Omental fat pad (tissue), 3 donors: ENCODE measurements at regions not wholly inside any gene's neighbourhood (a gene's known extent, or its start where the extent isn't known, plus 50 kb on each side); places are given as distances from the start of the nearest gene placed in this dataset.

Experiments used
- ATAC-seq: fragments of 150-250 bp; one replicate; pipeline ENCODE4 v1.9.1; 2016; ENCODE audit warnings: mild to moderate bottlenecking, moderate library complexity; ENCODE audit not compliant: low FRiP score
- DNase-seq: peaks from one replicate; pipeline ENCODE4 v3.0.0-alpha.2; 2019; ENCODE audit warnings: low spot score
- TF ChIP-seq, protein P1 (sequence below), 3 donors: fragments of 450-650 bp; IDR thresholded peaks; one replicate each; pipeline ENCODE4 v1.5.1; 2016 to 2017; ENCODE audit warnings: antibody characterized with exemption in 3 of 3, mild to moderate bottlenecking in 3 of 3, moderate library complexity in 2 of 3

DNA sequence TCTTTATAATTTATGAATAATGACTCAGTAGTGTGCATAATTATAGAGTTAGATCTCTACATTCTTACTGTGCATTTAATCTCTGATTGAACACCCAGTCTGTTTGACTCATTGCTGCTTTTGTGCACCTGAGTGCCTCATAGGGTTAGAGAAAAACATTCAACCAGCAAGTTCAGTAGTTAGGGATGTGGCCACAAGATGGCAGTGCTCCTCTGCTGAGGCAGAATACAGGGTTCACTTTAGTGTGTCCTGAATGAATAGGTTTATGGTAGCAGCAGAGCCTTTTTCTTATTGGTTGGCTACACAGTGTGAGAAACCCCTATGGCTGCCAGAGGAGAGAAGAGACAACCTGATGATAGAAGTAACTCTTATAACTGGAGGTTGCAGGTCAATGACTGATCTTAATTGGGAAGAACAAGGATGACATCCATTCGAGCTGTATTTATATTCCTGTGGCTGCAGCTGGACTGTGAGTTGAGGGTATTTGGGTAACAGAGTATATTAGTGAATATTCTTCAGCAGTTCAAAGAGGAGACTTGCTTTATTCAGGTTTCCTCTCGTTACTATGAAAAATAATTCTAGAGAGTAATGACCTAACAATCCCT lies 194.9 kb upstream of the OR4E1 start:
- ATAC-seq (peak; percentile 41), DNase-seq (no peak)
- TF ChIP-seq, protein P1, sequence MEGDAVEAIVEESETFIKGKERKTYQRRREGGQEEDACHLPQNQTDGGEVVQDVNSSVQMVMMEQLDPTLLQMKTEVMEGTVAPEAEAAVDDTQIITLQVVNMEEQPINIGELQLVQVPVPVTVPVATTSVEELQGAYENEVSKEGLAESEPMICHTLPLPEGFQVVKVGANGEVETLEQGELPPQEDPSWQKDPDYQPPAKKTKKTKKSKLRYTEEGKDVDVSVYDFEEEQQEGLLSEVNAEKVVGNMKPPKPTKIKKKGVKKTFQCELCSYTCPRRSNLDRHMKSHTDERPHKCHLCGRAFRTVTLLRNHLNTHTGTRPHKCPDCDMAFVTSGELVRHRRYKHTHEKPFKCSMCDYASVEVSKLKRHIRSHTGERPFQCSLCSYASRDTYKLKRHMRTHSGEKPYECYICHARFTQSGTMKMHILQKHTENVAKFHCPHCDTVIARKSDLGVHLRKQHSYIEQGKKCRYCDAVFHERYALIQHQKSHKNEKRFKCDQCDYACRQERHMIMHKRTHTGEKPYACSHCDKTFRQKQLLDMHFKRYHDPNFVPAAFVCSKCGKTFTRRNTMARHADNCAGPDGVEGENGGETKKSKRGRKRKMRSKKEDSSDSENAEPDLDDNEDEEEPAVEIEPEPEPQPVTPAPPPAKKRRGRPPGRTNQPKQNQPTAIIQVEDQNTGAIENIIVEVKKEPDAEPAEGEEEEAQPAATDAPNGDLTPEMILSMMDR (IDR thresholded peaks at IDR 0.05): no peak

DNA sequence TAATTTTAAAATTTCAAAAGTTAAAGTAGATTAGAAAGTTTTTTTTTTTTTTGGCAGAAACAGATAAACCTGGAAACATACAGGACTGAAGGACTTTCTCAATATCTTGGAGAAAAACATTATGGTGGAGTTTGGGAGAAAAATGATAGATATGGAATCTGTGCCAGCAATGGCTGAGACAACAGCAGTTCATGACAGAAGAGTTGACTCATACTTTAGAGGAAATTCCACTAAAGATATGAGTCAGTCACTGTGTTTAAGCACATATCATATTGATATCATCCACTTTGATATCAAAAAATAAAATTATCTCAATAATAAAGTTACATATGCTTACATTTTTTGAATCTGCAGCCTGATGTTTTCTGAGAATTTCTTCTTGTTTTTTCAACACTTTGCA lies 193.9 kb upstream of the OR4E1 start:
- DNase-seq (no peak), ATAC-seq (no peak)
- TF ChIP-seq, protein P1 (IDR thresholded peaks at IDR 0.05): no peak

DNA sequence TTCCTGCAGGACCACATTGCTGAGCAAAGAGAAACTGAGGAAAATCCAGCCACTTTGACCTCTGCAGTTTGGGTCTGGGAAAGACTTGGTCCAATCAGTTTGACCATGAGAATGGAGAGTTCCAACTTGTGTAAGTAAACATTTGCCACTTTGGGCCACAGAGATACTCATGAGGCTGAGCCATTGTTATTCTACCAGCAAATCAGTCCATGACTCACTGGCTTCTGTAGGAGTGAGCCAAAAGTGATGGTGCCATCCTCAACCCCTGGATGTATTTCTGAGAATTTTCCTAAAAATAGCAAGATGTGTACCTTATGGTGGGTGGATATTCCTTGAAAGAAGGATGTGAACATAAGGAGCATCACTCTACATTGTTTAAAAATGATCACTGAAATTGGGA lies 192.9 kb upstream of the OR4E1 start:
- ATAC-seq: no peak
- DNase-seq: no peak
- TF ChIP-seq, protein P1 (IDR thresholded peaks at IDR 0.05): no peak

DNA sequence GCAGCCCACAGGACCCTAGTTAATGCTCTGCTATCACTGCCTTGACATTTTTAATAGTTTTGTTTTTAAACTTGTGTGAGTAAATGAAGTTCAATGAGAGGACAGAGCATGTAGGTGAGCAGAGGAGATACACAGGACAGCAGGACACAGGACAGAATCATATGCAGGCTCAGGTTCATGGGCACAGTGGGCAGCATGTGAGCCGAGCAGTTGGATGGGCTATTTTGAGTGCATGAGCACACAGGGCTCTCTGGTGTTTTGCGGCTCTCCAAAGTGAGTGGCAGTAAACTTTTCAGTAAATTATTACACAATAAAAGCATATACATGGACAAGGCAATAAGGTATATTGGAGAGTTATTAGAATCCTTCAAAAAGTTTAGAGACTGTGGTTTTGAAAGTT lies 189.7 kb upstream of the OR4E1 start:
- ATAC-seq: no peak
- TF ChIP-seq, protein P1 (IDR thresholded peaks at IDR 0.05): no peak

DNA sequence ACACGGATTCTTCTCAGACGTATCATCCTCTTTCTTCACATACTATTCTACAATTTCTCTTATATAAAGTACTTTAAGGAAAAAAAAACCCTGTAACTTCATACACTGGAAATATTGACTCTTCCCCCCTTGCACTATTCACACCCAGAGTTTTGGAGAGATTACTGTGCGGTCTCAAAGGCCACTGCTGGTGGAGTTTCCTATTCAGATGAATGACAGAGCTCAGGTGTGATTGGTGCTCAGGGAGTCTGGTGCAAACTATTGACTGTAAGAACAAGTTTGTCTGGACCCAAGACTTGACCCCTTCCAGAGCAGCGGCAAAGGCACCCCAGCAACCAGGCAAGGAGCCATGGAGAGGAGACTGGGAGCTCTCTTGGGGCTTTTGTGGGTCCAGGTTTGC lies 187.5 kb upstream of the OR4E1 start:
- DNase-seq (no peak), ATAC-seq (no peak)
- TF ChIP-seq, protein P1 (IDR thresholded peaks at IDR 0.05): no peak

More for the DNA sequence above, 189.7 kb upstream of the OR4E1 start:
- no peak for DNase-seq

DNA sequence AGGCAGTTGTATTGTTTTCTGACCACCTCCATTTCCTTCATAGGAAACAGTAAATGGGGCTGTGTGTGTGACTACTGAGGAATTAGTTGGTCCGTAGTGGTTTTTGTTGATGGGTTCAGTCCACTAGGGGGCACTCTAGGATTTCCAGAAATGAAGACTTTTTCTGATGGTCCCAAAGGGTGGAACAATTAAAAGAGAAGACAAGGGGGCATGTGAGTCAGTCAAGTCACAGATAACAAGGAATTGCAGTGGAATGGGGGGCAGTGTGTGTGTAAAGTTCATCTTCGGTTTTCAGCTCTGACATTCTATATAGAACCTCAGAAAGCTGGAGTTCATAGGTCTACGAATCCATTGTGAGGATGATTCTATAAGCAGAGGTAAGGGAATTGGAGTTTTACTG lies 186.6 kb upstream of the OR4E1 start:
- ATAC-seq (no peak), DNase-seq (no peak)
- TF ChIP-seq, protein P1 (IDR thresholded peaks at IDR 0.05): no peak

DNA sequence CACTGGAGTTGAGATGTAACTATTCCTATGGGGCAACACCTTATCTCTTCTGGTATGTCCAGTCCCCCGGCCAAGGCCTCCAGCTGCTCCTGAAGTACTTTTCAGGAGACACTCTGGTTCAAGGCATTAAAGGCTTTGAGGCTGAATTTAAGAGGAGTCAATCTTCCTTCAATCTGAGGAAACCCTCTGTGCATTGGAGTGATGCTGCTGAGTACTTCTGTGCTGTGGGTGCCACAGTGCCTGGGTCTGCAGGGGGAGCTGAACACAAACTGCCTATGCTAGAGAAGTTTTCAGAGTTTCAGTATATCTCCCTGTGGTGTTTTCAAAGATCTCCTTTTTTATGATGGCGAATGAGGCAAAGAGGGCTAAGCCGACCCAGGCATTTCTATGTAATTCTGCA lies 179.2 kb upstream of the OR4E1 start:
- DNase-seq: no peak
- TF ChIP-seq, protein P1 (IDR thresholded peaks at IDR 0.05): no peak
- no peak for ATAC-seq
